ENCODE measurements at regions not wholly inside any gene's neighbourhood (a gene's known extent, or its start where the extent isn't known, plus 50 kb on each side); places are given as distances from the start of the nearest gene placed in this dataset.

DNA sequence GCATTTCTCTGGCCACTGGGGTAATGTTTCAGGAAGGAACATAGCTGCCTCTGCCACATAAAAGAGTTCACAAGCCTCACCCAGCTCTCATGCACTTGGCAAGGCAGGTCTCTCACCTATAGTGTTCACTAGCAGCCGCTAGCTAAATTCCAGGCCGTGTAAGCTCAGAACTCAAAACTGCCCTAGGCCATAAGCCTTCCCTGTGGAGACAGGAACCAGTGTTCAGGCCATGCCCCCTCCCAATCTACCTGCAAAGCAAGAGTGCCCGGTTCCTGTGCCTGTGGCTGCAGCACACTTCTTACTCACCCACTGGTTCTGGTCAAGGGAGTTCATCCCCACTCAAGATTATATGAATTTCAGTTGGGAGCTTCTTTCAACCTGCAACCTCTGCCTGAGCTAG lies 60.7 kb upstream of the ZNF169 start:
- no peak overlapping the region for H3K4me3 ChIP-seq (ENCODE audit: low read length)
- no peak for TF ChIP-seq CTCF (conservative IDR thresholded peaks at IDR 0.05; ENCODE audit: low read length)
- no peak for DNase-seq (ENCODE audit: low read depth)

DNA sequence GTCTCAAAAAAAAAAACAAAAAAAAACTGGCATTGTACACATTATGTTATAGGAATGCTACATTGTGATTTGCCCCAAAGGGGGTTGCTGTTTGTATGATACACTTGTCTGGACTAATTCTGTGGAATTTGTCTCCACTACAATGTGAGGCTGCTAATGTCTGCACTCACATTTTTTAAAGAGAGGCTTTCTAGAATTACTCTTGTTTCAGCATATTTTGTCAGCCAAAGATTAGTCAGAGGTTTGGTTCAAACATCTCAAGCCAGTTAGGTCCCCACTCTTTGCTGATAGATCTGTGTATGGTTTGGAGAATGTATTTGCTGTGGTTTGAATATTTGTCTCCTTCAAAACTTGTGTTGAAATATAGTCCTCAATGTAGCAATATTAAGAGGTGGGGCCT lies 59.3 kb upstream of the ZNF169 start:
- H3K4me3 ChIP-seq (ENCODE audit: low read length) = no peak overlapping the region
- no peak for TF ChIP-seq CTCF (conservative IDR thresholded peaks at IDR 0.05; ENCODE audit: low read length)
- DNase-seq (ENCODE audit: low read depth) = peak; percentile 56

GRCh38 chr9:94204174-94204573 lies 54.9 kb upstream of the ZNF169 start:
- TF ChIP-seq CTCF (conservative IDR thresholded peaks at IDR 0.05; ENCODE audit: low read length) = no peak
- DNase-seq (ENCODE audit: low read depth) = no peak
- no peak overlapping the region for H3K4me3 ChIP-seq (ENCODE audit: low read length)

DNA sequence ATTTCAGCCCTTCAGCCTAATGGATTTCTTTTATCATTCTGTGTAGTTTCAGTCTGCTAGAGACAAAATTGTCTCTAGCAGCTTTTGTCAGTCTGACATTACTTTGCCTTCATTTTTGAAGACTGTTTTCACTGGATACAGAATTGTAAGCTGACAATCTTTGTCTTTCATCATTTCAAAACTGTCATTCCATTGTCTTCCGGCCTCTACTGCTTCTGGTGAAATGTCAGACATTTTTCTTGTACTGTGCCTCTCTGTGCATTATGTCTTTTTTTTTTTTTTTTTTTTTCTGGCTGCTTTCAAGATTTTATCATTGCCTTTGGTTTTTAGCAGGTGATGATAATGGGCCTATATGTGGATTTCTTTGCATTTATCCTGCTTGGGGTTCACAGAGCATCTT lies 51.3 kb upstream of the ZNF169 start:
- H3K4me3 ChIP-seq (ENCODE audit: low read length) = no peak overlapping the region
- no peak for DNase-seq (ENCODE audit: low read depth)
- no peak for TF ChIP-seq CTCF (conservative IDR thresholded peaks at IDR 0.05; ENCODE audit: low read length)

Measured in AG10803 (cell line).